PC-9 (cell line): ENCODE measurements at regions not wholly inside any gene's neighbourhood (a gene's known extent, or its start where the extent isn't known, plus 50 kb on each side); places are given as distances from the start of the nearest gene placed in this dataset.

Experiments
- BruUV-seq: library from RNA; stranded (reverse); fragments of 400-500 nt; replicated peaks from 2 replicates; lab custom pipeline; 2021; lab: Mats Ljungman, UMichigan
- CTCF ChIA-PET: fragments of 300-600 bp; sonication (Branson Sonifier 250); formaldehyde crosslinking; loops from one replicate; lab custom pipeline; 2022; ENCODE audit warnings: antibody characterized with exemption; lab: Charles Lee
- POLR2A ChIA-PET: fragments of 300-600 bp; sonication (Branson Sonifier 250); formaldehyde crosslinking; loops from one replicate; lab custom pipeline; 2022; ENCODE audit warnings: antibody characterized with exemption; ENCODE audit not compliant: unreplicated experiment; lab: Charles Lee
- DNase-seq, 2 experiments: peaks; one replicate each; pipeline versions ENCODE4 v3.0.0 to v3.0.0-alpha.2; 2015 to 2022; ENCODE audit warnings: mixed read lengths in 1 of 2
- H2AFZ ChIP-seq: fragments of 200-600 bp; sonication (generic); 2 replicates; pipeline ENCODE4 v1.8.1; 2017; ENCODE audit warnings: antibody characterized with exemption
- H3F3A ChIP-seq: fragments of 200-600 bp; sonication (generic); 2 replicates; pipeline ENCODE4 v1.8.1; 2017; ENCODE audit warnings: antibody characterized with exemption, mild to moderate bottlenecking, low read depth; ENCODE audit not compliant: insufficient read depth
- H3K27ac ChIP-seq: fragments of 200-600 bp; sonication (generic); 2 replicates; pipeline ENCODE4 v1.6.1; 2016; ENCODE audit warnings: mixed run types
- H3K27me3 ChIP-seq: fragments of 200-600 bp; sonication (generic); 2 replicates; pipeline ENCODE4 v1.6.1; 2016; ENCODE audit warnings: low read depth, mixed run types; ENCODE audit not compliant: insufficient read depth
- H3K36me3 ChIP-seq: fragments of 200-600 bp; sonication (generic); 2 replicates; pipeline ENCODE4 v1.6.1; 2016; ENCODE audit warnings: low read depth, mixed run types
- H3K4me1 ChIP-seq: fragments of 200-600 bp; sonication (generic); replicated peaks from 2 replicates; pipeline ENCODE4 v1.6.1; 2016; ENCODE audit warnings: mixed run types; ENCODE audit not compliant: insufficient read depth
- H3K4me2 ChIP-seq: fragments of 200-600 bp; sonication (generic); 2 replicates; pipeline ENCODE4 v1.6.1; 2017; ENCODE audit warnings: mixed run types
- H3K4me3 ChIP-seq: fragments of 200-600 bp; sonication (generic); 2 replicates; pipeline ENCODE4 v1.6.1; 2016; ENCODE audit warnings: mixed run types
- H3K79me2 ChIP-seq: fragments of 200-600 bp; sonication (generic); 2 replicates; pipeline ENCODE4 v1.6.1; 2017; ENCODE audit warnings: low read depth, mixed run types
- H3K9me2 ChIP-seq: fragments of 200-600 bp; sonication (generic); 2 replicates; pipeline ENCODE4 v1.8.1; 2017; ENCODE audit warnings: mild to moderate bottlenecking; ENCODE audit not compliant: insufficient read depth
- H3K9me3 ChIP-seq: fragments of 200-600 bp; sonication (generic); 2 replicates; pipeline ENCODE4 v1.8.1; 2016; ENCODE audit warnings: low read depth; ENCODE audit not compliant: insufficient read depth
- H4K20me1 ChIP-seq: fragments of 200-600 bp; sonication (generic); 2 replicates; pipeline ENCODE4 v1.8.1; 2017; ENCODE audit not compliant: insufficient read depth
- EZH2 ChIP-seq: fragments of 200-600 bp; sonication (generic); IDR thresholded peaks from 2 replicates; pipeline ENCODE4 v1.8.0; 2017; ENCODE audit warnings: antibody characterized with exemption, low read depth
- intact Hi-C: fragments of 100-400 bp; cut with micrococcal nuclease; formaldehyde crosslinking; loops from one replicate; pipeline ENCODE4 v1.10.0; 2022; ENCODE audit not compliant: unreplicated experiment
- TF ChIP-seq, protein P1 (sequence below): fragments of 200-600 bp; sonication (generic); conservative IDR thresholded peaks from 2 replicates; pipeline ENCODE4 v1.6.1; 2017; ENCODE audit warnings: mixed run types, antibody characterized with exemption, mild to moderate bottlenecking, moderate library complexity

DNA sequence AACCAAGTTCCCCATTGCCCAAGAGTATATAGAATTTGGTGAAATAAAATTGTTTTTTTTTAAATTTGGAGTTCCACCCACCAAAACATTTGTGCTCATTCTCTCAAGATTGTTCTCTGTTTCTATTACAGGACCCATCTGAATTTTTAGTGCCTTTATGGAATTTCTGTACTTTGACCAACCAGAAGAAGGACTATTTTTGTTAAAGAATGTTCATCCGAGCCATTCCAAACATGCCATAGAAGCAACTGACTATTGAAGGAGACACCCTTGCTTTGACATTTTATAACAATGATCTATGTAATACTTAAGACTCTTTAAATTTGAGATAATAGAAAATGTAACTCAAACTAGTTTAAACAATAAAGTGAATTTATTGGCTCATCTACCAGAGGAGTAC lies 655.7 kb upstream of the ADAMTS5 start:
- H3K4me3 ChIP-seq, result no peak overlapping the region
- DNase-seq, result no peak
- ChIA-PET CTCF (no interaction called here), POLR2A (interaction anchor here (0.6 kb wide), 1 partner anchor 1558 kb away, joined by 3 read pairs; no protein-coding TSS in a partner anchor)
- H3F3A ChIP-seq, result no peaks in the 10 kb centered on the region
- no peaks in the 10 kb centered on the region for H4K20me1 ChIP-seq
- no peak overlapping the region for H2AFZ ChIP-seq
- no peaks in the 10 kb centered on the region for H3K36me3 ChIP-seq
- H3K9me2 ChIP-seq, result no peaks in the 10 kb centered on the region
- intact Hi-C loops, result no loop called here
- no TSS peak for BruUV-seq
- TF ChIP-seq EZH2, result no peak
- TF ChIP-seq, protein P1, sequence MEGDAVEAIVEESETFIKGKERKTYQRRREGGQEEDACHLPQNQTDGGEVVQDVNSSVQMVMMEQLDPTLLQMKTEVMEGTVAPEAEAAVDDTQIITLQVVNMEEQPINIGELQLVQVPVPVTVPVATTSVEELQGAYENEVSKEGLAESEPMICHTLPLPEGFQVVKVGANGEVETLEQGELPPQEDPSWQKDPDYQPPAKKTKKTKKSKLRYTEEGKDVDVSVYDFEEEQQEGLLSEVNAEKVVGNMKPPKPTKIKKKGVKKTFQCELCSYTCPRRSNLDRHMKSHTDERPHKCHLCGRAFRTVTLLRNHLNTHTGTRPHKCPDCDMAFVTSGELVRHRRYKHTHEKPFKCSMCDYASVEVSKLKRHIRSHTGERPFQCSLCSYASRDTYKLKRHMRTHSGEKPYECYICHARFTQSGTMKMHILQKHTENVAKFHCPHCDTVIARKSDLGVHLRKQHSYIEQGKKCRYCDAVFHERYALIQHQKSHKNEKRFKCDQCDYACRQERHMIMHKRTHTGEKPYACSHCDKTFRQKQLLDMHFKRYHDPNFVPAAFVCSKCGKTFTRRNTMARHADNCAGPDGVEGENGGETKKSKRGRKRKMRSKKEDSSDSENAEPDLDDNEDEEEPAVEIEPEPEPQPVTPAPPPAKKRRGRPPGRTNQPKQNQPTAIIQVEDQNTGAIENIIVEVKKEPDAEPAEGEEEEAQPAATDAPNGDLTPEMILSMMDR, result no peak
- H3K79me2 ChIP-seq, result no peaks in the 10 kb centered on the region
- H3K9me3 ChIP-seq, result no peaks in the 10 kb centered on the region
- no peaks in the 10 kb centered on the region for H3K4me1 ChIP-seq
- H3K27me3 ChIP-seq, result no peaks in the 10 kb centered on the region
- H3K4me2 ChIP-seq, result no peak overlapping the region
- H3K27ac ChIP-seq, result no peak overlapping the region

DNA sequence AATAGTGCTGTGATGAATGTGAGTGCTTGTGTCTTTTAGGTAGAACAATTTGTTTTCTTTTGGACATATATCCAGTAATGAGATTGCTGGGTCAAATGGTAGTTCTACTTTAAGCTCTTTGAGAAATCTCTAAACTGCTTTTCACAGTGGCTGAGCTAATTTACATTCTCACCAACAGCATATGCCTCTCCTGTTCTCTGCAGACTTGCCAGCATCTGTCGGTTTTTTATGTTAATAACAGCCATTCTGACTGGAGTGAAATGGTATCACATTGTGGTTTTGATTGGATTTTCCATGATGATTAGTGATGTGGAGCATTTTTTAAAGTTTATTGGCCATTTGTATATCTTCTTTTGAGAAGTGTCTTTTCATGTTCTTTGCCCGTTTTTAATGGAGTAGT lies 647.3 kb upstream of the ADAMTS5 start:
- TF ChIP-seq, protein P1, result no peak
- Histone ChIP-seq H3K4me3 (no peak overlapping the region), H3K27me3 (no peaks in the 10 kb centered on the region), H3K4me1 (no peaks in the 10 kb centered on the region), H3F3A (no peaks in the 10 kb centered on the region), H3K9me3 (no peaks in the 10 kb centered on the region), H4K20me1 (no peaks in the 10 kb centered on the region), H2AFZ (no peak overlapping the region), H3K79me2 (no peaks in the 10 kb centered on the region), H3K36me3 (no peaks in the 10 kb centered on the region), H3K27ac (no peak overlapping the region), H3K4me2 (no peak overlapping the region), H3K9me2 (no peaks in the 10 kb centered on the region)
- ChIA-PET POLR2A (no interaction called here), CTCF (no interaction called here)
- BruUV-seq, result no TSS peak
- intact Hi-C loops, result no loop called here
- no peak for DNase-seq

DNA sequence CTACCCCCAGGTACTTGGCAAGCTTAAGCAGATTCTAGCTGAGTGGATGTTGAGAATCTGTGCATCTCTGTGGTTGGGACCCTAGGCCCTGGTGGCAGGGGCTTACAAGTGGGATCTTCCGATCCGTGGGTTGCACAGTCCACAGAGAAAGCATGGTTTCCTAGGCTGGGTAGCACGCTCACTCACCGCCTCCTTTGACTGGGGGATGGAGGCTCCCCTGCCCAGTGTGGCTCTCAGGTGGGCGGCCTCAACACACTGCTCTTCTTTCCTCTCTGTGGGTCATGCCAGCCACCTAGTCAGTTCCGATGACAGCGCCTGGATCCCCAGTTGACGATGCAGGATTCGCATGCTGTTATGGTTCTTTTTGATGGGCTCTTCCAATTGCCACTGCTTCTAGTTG lies 639.5 kb upstream of the ADAMTS5 start:
- CTCF ChIA-PET, result no interaction called here
- Histone ChIP-seq H3K4me3 (no peak overlapping the region), H3K79me2 (no peaks in the 10 kb centered on the region), H3K4me1 (no peaks in the 10 kb centered on the region), H3K9me3 (no peaks in the 10 kb centered on the region), H3K9me2 (no peaks in the 10 kb centered on the region), H3F3A (no peaks in the 10 kb centered on the region), H2AFZ (no peak overlapping the region), H4K20me1 (no peaks in the 10 kb centered on the region), H3K4me2 (no peak overlapping the region), H3K36me3 (no peaks in the 10 kb centered on the region), H3K27ac (no peak overlapping the region), H3K27me3 (no peaks in the 10 kb centered on the region)
- TF ChIP-seq EZH2, result no peak
- TF ChIP-seq, protein P1, result no peak
- POLR2A ChIA-PET, result no interaction called here
- BruUV-seq, result no TSS peak
- intact Hi-C loops, result no loop called here
- DNase-seq, result no peak
